ENCODE measurements at regions not wholly inside any gene's neighbourhood (a gene's known extent, or its start where the extent isn't known, plus 50 kb on each side); places are given as distances from the start of the nearest gene placed in this dataset.
"Not testable (repeated sequence)": the region's sequence is repeated elsewhere in the genome, so short reads cannot be mapped to it uniquely, and the experiment has no call there.

DNA sequence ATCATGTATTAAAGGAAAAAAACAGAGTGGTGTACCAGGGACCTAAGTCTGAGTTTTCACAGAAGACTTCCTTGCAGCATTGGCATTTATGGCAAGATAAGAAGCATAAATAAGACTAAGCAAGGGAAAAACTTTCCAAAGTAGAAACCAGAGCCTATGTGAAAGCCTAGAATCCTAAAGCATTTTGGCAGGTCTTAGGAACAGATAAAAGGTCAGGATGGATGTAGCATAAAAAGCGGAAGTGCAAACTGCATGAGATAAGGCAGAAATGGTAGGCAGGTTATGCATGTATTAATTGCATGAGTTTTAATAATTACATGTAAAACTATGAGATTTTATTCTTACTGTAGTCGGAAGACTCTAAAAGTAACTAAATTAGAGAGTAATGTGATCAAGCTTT lies 596.5 kb downstream of the SUCLG1 start:
- no peak for DNase-seq

DNA sequence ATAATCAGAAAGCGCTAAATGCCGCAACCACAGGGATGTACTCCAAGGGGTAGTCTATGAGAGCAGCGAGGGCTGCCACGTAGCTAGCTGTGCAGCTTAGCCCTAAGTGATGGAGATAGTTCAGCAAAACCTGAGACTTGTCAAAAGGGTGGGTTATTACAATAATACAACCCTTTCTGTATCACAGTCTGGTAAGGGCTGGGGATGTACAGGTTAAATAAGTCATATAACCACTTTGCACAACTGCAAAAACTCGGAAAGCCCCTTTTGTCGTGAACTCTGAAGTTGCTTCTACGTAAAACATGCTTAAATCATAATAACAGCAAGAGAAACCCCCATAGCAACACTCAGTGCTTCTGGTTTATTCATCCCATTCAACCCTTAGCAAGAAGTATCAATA lies 598.8 kb downstream of the SUCLG1 start:
- DNase-seq, result no peak

DNA sequence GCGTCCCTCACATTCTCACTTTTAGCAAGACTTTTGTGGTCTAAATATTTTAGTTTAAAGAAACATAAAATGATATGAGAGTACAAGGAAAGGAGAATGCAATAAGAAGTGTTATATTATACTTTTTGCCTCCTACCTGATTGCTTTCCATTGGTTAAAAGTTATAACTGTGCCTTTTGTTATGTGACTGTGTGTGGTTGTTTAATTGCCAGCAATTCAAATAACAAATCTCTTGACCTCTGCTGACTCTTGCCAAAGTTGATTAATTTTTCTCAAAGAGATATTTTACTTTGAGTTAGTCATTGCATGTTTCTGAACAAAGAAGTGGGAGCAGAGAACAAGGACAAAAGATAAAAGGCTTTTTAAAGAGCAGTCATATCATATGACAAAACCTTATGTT lies 599.5 kb downstream of the SUCLG1 start:
- no peak for DNase-seq

DNA sequence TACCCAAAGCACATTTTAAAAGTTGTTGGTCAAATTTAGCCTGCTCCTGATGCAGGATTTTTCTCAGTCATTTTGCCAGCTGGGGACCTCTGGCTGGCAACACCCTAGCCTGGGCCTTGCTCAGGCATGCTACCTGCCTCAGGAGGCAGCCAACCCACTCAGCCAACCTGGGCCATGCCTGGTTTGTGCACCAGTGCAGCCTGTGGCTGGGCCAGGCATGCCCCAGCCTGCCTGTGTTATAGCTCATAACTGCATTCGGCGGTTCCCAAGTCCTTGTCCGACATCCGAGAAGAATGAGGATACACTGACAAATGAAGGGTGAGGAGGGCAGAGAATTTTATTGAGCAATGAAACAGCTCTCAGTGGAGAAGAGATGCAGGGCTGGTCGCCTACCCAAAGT lies 608.0 kb downstream of the SUCLG1 start:
- no peak for DNase-seq

DNA sequence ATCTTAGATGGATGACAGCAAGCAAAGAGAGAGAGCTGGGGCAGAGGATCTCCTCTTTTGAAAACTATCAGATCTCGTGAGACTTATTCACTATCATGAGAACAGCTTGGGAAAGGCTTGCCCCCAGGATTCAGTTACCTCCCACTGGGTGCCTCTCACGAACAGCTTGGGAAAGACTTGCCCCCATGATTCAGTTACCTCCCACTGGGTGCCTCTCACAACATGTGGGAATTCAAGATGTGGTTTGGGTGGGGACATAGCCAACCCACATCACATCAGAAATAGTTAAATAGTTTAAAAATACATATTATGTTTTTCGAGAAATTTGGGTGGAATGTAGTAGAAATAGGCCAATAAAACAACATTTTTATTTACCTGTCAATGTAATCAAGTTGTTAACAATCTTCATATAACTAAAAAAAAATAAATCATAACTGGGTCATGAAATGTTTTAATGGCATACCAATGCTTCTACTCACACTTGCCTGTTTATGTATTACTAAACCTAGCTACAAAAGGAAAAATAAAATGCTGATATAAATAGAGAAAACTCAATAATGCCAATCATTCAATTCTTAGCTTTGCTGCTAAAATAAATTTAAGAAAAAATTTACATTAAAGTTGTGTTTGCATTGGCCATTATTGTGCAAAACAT lies 608.9 kb downstream of the SUCLG1 start:
- no peak for DNase-seq

DNA sequence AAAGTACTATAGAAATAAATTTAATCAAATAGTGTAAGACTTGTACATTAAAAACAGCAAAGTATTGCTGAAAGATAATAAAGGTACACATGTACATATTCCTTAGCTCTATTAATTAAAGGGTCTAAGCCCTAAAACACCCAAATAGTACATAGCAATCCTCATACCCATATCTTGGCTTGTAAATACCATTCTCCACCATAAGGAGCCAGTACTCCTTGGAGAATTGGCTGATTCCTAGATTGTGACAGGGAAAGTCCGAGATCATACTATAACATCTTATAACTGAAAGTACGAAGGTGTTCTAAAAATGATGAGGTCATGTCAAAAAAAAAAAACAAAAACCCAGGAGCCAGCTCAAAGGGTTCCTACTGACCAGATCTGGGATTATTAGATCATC lies 614.6 kb downstream of the SUCLG1 start:
- DNase-seq, result no peak

DNA sequence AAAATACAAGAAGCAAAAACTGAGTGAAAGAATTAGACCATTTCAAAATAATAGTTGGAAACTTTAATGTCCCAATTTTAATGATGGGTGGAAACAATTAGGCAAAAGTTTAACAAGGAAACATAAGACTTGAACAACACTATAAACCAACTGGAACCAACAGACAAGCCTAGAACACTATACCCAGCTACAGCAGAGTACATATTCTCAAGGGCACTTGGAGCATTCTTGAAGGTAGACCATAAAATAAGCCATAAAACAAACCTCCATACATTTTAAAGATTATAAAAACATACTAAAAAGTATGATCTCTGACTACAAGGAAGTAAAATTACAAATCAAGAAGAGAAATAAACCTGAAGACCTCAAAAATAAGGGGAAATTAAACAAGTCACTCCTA lies 616.7 kb downstream of the SUCLG1 start:
- DNase-seq, result no peak

DNA sequence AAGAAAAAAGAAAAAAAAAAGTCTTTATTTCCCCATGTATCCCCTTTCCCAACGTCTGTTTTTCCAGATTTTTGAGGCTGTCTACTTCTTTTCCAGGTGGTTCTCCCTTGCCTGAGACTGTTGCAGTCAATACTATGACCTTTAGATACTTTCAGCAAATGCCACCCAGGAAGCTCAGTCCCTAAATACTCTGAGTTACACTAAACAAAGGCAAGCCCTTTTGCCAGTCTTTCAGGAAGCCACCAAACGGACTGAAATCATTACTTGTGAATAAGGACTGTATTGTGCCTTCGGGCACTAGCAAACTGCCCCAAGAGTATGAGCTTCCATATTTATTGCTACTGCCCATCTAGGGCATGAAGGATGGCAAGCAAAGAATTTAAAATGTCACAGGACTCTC lies 621.3 kb downstream of the SUCLG1 start:
- no peak for DNase-seq

DNA sequence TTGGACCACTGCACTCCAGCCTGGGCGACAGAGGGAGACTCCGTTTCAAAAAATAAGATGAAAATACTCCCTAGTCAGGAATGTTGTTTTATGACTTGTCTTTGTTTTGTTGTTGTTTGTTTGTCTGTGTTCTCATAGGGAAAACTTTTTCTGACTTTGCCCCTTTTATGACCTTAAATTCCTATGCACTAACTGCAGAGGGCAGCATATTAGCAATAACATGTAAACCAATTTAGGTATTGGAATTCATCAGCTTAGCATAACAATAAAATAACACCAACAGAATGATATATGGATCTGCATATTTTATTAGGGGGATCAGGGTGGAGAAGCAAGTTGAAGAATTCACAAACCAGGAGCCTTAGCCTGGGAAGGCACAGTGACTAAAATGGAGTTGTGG lies 631.5 kb downstream of the SUCLG1 start:
- DNase-seq, result no peak

DNA sequence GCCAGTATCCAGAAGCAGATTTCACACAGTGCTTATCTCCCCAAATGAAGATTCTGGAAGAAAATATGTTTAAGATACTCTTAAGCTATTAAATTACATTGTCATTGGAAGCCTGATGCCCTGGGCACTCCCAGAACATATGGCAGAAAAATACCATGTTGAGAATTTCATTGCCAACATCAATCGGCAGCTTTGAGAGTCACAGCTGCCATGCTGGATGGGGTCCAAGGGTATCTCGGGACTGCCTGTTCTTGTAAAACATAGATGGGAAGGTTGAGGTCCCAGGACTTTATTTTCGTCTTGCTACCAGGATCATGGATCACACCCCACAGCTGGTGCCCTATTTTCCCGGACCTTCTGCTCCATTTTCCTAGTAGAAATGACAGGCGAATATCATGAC lies 632.5 kb downstream of the SUCLG1 start:
- DNase-seq, result no peak

DNA sequence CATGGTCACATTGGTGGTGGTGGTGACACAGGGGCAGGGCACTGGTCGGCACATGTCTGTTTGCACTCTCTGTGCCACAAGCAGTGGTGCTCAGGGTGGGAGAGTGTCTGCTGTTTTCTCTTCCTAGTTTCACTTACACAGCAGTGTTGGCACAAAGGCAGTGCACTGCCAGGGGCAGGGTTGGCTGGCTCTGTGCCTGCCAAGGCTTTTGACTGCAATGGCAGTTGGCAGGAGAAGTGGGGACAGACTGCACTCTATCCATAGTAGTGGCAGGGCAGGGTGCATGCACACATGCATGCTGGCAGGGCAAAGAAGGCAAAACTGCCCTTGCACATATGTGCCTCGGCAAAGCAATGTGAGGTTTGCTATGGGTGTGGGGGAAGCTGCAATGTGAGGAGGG lies 635.9 kb downstream of the SUCLG1 start:
- DNase-seq, result no peak

DNA sequence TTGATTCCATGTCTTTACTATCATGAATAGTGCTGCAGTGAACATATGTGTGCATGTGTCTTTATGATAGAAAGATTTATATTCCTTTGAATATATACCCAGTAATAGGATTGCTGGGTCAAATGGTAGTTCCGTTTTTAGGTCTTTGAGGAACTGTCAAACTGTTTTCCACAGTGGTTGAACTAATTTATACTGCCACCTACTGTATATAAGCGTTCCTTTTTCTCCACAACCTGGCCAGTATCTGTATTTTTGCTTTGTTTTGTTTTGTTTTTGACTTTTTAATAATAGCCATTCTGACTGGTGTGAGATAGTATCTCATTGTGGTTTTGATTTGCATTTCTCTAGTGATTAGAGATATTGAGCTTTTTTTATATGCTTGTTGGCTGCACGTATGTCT lies 641.6 kb downstream of the SUCLG1 start:
- peak; percentile 1 to 37 (median 6) for DNase-seq

DNA sequence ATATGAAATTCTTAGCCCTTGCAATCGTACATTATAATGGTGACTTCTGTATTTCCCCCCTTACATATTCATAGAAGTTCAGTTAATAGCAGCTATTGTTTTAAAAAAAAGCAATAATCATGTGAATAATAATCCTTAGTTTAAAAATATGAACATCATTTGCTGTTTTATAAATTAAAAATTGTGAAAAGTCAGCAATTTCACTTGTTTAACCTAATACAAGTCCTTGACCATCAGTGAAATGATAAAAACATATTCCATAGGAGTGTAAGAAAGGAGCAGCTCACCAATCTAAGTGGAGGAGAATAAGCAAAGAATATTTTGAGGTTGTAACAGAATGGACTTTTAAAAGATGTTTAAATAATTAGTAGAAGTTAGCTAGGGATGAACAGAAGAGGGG lies 650.2 kb downstream of the SUCLG1 start:
- DNase-seq, result no peak

DNA sequence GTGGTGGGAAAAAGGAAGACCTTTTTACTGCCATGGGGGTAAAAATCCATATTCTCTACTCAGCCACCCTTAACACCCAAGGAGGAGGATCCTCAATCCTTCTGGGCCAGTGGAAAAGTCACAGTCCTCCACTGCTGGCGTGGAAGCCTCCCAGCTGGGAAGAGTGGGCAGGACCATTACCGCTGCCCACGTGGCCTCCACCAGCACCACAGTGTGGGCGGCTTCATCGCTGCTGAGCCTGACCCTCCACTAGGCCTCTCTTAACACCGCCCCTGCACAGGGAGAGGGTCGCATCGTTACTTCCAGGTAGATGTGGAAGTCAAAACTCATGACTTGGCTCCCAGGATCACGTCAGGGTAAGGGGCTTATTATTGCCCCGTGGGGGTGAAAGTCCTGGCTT lies 656.5 kb downstream of the SUCLG1 start:
- DNase-seq, result no peak

DNA sequence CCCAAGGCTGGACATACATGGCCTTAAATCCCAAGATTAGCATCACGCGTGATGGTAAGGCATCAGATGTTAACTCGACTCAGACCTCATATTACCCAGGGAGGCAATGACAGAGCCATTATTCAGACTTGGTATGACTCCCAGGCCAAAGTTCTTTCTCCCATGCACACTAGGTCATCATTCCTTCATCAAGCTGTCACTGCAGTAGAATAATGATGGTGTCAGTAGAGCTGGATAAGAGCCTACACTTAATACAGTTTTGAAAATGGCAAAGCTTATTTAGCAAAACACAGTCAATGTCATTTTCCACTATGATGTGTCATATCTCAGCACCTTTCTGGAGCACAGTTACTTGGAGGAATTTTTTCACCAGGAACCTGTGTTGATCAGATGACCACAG lies 663.3 kb downstream of the SUCLG1 start:
- DNase-seq, result no peak

DNA sequence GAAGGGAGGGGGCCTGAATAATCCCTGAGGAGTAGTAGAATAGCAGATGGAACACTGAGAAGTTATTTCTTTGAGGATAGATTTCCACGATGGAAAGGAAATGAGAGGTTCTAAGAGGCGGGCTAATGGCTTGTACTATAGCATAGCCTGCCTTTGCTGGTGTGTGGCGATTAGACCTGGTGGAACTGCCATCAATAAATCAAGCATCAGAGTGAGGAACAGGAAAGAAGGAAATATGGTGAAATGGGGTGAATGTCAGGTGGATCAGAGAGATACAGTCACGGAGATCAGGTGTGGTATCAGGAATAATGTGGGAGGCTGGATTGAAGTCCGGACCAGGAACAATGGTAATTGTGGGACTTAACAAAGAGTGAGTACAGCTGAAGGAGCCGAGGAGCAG lies 668.6 kb downstream of the SUCLG1 start:
- DNase-seq, result not testable (repeated sequence)

DNA sequence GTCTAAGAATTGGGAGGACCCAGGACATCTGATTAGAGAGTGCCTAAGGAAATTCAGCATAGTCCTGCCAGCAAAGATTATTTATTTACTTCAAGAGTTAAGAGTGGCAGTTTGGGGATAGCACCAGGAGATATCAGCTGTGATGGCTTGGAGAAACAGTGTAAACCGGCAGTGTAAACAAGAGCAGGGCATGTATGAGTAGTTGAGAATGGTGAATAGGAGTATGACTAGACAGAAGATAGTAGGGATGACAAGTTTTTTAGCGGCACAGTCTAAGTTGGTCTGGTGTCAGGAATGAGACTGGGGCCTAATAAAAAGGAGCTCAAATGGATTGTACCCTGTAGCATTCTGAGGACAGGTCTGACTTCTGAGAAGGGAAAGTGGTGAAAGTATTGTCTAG lies 669.4 kb downstream of the SUCLG1 start:
- not testable (repeated sequence) for DNase-seq

DNA sequence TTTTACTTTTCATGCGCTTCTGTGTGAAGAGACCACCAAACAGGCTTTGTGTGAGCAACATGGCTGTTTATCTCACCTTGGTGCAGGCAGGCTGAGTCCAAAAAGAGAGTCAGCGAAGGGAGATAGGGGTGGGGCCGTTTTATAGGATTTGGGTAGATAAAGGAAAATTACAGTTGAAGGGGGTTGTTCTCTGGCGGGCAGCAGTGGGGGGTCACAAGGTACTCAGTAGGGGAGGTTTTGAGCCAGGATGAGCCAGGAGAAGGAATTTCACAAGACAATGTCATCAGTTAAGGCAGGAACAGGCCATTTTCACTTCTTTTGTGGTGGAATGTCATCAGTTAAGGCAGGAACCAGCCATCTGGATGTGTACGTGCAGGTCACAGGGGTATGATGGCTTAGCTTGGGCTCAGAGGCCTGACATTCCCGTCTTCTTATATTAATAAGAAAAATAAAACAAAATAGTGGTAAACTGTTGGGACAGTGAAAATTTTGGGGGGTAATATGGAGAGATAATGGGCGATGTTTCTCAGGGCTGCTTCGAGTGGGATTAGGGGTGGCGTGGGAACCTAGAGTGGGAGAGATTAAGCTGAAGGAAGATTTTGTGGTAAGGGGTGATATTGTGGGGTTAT lies 670.0 kb downstream of the SUCLG1 start:
- not testable (repeated sequence) for DNase-seq

DNA sequence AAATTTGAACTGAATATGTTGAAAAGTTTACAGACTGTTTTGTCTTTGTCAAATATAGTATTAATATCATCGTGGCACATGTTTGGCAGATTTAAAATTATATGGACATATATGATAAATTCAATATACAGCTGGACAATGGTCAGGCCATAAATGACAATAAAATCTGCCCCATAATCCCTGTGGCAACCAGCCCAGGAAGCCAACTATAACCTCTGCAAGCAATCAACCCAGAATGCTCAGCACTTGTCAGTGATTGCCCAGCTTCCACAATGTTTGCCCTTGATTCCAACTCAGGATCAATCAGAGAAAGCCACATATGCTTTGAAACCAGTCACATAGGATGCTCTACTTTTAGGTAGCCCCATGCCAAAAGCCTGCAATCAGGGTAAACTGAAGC lies 671.9 kb downstream of the SUCLG1 start:
- DNase-seq, result no peak

DNA sequence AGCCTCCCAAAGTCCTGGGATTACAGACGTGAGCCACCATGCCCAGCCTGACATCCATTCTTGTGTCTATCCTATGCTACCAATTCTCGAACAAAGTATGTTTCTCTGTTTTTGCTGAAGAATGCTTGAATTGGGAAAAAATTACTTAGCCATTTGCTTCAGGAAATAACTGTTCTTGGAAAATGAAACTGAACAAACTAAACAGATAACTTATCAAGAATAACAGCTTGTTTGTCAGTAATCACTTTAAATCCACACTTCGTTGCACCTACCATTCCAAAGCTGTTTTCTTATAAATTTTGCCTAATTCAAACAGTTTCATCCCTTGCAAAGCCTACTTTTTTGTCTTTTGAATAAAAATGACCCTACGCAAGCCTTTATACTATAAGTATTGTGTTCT lies 672.9 kb downstream of the SUCLG1 start:
- no peak for DNase-seq

DNA sequence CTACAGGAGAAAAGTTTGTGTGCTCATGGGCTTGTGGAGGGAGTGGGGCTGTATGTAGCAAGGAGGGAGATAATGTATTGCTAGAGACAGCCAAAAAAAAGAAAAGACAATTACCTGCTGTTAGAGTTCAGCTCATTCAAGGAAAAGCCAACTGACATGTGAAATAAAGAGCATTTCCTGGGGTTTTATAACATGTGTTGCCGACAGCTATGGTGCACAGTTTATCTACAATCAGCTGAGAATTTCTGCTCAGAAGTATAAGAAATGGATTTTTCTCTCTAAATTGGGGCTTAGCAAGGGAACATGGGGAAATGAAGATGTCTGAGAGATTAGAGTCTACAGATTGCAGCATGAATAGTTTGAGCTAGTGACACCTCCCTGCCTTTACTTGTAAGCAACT lies 674.1 kb downstream of the SUCLG1 start:
- DNase-seq, result no peak

DNA sequence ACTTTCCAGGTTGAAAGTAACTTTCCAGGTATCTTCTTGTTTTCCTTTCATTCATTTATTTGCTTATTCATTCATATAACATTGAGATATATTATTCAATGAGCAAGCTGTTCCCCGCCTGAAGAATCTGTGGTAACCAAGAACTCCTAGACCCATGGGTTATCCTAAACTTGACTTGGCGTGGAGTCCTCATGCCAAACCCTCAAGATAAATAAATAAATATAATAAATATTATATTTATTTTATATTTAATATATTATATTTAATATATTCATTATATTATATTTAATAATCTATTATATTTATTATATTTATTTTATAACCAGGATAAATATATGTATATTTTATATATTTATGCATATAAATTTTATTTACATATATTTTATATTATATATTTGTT lies 674.8 kb downstream of the SUCLG1 start:
- DNase-seq, result no peak

DNA sequence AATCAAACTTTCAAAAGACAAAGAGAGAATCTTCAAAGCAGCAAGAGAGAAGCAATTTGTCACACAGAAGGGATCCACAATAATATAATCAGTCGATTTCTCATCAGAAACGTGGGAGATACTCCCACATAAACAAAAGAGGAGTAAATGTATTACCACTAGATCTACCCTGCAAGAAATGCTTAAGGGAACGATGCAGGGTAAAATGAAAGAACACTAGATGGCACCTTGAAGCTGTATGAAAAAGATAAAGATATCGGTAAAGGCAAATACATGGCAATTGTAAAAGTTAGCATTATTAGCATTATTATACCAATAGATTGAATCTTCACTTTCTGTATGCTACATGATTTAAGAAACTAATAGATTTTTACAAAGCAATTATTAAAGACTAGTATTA lies 677.0 kb downstream of the SUCLG1 start:
- no peak for DNase-seq

DNA sequence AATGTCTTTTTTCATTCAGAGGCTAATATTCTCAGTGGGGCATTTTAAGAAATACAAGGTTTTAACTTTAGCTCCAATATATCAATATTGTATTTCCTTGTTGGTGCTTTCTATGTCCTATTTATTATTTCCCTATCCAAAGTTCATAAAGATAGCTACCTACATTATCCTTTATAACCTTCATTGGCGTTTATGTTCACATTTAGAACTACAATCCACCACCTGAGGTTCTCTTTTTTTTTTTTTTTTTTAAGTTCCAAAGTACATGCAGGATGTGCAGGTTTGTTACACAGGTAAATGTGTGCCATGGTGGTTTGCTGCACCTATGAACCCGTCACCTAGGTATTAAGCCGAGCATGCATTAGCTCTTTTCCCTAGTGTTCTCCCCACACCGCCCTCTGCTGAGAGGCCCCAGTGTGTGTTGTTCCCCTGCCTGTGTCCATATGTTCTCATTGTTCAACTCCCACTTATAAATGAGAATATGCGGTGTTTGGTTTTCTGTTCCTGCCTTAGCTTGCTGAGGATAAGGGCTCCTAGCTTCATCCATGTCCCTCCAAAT lies 694.6 kb downstream of the SUCLG1 start:
- no peak for DNase-seq

DNA sequence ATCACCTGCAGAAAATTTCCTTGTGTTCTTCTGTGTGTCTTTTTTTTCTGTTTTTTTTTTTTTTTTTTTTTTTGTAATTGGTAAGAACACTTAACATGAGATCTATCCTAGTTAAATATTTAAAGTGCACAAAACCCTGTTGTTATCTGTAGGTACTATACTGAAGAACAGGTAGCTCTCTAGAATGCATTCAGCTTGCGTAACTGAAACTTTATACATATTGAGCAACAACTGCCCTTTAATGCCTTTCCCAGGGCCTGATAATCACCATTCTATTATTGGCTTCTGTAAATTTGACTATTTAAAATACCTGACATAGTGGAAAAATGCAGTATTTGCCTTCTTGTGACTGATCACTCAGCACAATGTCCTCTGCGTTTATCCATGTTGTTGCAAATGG lies 701.8 kb downstream of the SUCLG1 start:
- DNase-seq, result no peak
